HUDEP-2 (cell line): ENCODE measurements at regions not wholly inside any gene's neighbourhood (a gene's known extent, or its start where the extent isn't known, plus 50 kb on each side); places are given as distances from the start of the nearest gene placed in this dataset.

ENCODE experiments used
- DNase-seq, 76 experiments: peaks; one replicate each; lab custom pipeline; 2025; ENCODE audit not compliant: unreplicated experiment in 76 of 76; lab: John Stamatoyannopoulos, UW

DNA sequence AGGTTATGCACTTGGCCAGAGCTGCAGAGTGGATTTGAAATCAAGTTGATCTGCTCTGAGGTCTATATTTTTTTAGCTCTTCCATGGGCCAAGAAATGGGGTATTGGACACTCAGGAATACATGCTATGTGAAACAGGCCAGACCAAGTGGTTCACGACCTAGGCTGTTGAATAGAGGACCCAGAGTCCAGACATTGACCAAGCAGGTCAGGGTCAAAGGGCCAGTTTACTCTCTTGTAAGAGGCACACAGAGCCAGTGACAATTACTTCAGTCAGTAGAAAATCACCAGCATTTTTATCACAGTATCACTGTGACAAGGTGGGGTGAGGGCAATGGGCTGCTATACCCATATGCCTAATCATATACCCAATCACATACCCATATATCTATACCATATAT is 320.6 kb upstream of the RORA start:
- DNase-seq, result no peak

GRCh38 chr15:61545763-61546162 is 316.7 kb upstream of the RORA start:
- DNase-seq, result no peak

DNA sequence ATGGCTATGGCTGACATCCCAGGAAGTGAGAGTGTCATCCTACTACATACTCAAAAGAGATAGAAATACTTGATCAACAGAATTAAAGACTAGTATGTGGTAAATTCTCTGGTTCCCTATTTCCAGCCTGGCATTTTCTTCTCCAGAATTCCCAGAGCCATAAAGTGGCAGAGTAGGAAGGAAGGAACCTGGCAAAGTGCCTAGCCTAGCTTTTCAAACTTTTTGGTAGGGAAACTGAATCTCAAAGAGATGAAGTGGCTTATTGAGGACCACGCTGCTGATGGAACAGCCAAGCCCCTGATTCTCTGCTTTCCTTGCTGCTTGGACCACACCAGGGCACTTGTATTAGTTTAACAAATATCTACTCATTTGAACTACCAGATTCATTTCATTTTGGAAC is 312.4 kb upstream of the RORA start:
- no peak for DNase-seq

- no peak for DNase-seq
Observed at GRCh38 chr15:61537337-61537736, 308.2 kb upstream of the RORA start.

- no peak for DNase-seq
Observed at GRCh38 chr15:61534986-61535385, 305.9 kb upstream of the RORA start.

- no peak for DNase-seq
Observed at GRCh38 chr15:61530769-61531168, 301.7 kb upstream of the RORA start.

DNA sequence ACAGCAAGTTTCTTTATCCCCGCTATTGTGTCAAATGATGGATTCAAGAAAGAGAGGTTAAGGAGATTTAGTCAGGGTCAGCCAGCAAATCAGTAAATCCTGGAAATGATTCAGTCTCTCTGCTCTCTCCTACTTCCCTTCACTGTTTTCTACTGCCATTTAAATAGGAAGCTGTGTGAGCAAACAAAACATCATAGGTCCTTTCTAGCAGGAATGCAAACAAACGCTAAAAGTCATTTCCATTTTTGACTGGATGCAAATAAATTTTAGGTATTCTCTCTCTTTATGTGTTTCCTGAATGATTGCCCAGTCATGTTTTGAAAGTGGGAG is 299.4 kb upstream of the RORA start:
- no peak for DNase-seq

GRCh38 chr15:61527836-61528580 is 298.9 kb upstream of the RORA start:
- DNase-seq, result no peak

DNA sequence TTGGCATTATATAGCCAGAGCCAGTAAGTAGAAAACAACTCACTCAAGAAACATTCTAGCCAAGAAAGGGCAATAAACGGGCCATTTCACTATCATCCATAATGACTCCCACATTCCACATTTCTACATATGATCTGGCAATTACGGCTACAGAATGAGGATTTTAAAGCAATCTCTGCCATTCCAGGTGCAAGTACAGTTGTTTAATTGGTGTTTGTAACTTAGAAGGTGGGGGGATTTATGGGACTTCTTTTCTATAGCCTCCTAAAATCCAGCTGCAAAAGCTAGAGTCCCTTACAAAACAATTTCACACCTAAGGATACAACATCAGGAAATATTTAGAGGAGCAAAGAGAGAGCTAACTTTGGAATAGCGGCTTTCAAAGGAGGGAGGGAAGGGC is 295.4 kb upstream of the RORA start:
- no peak for DNase-seq

GRCh38 chr15:61524086-61524485 is 295.0 kb upstream of the RORA start:
- no peak for DNase-seq

GRCh38 chr15:61522411-61522810 is 293.3 kb upstream of the RORA start:
- DNase-seq, result no peak

- DNase-seq, result no peak
Observed at GRCh38 chr15:61521953-61522352, 292.9 kb upstream of the RORA start.

DNA sequence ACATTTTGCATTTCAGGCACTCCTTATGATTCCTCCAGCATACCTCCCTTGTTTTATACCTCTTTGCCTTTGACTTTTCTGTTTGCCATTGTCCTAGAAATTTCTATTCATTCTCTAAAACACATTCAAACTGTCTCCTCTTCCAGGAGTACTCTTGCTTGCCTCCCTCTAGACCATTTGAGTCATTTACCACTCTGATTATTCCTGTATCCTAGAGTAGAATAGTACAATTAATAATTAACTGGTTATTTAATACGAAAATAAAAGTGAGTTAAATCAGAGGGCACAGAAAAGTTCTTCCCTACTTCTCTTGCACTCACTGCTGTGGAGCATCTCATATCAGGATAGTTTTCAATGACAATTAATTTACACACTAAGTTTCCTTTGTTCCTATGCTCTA is 290.2 kb upstream of the RORA start:
- DNase-seq, result no peak

DNA sequence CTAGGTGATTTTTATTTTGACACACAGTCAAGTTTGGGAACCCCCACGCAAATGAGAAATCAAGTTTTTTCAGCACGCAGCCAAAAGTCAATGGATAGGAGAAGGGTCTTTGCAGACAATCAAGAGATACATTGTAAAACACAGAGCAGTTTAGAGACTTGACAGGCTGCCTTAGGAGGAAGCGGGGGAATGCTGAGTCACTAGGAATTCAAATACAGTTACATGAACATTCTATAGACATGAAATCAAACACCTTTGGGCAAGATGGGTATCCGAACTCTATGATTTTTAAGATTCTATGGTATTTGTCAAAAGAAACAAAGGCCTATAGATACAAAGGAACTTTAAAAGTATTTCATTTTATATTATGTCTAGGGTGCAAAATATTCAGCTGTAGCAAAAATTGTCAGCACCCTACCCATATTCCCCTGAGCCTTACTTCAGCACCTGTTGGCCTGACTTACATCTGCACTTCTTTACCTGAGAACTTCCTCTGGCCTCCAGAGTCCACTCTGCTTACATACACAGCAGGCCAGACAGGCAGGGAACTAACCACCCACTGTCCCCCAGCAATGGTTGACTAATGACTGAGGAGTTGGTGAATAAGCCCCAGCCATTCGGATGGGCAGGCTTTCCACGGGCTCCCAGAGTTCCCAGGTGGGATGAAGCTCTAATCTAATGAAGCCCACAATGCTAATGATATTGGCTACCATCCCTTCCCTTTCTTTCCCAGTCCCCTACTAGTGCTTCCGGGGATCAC is 289.3 kb upstream of the RORA start:
- no peak for DNase-seq

GRCh38 chr15:61517776-61518175 is 288.7 kb upstream of the RORA start:
- no peak for DNase-seq

GRCh38 chr15:61517335-61517734 is 288.2 kb upstream of the RORA start:
- no peak for DNase-seq

DNA sequence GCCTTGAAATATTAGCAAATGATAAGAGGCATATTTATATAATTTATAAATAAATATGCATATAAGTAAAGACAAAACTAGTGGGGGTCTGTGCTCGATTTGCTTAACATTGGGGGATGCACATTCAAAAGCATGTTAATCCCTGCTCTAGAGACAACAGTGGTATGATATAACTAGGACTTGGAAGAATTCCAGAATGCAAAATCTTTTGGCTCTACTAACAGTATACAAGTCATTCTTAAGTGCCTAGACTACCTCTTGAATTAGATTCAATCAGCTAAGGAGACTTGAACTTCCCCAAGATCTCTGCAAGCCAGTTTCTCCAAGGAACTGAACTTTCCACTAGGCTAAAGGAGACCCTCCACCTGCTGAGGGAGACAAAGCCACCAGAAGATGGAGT is 282.7 kb upstream of the RORA start:
- no peak for DNase-seq

GRCh38 chr15:61511089-61511488 is 282.0 kb upstream of the RORA start:
- DNase-seq, result no peak

DNA sequence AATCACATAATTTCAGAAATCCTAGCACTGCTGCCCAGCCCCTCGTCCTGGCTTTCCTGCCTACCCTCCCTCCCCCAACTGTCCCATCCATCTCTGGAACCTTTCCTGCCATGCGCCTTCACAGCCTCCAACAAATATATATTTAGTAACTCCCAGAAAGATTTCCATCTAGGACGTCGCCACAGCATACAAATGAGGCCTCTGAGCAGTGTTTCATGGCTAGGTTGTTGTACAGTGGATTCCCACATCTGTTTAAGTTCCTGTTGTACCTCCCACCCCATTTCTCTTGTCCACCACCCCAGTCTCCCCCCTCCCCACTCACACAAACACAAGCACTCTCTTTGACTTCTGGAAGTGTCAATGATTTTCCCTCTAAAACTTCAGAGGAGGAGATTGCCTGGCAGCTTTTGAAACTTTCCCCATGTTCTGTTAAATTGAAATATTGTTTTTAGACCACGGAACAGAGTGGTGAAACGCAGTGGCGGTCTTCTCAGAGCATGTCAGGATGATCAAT is 280.3 kb upstream of the RORA start:
- no peak for DNase-seq

DNA sequence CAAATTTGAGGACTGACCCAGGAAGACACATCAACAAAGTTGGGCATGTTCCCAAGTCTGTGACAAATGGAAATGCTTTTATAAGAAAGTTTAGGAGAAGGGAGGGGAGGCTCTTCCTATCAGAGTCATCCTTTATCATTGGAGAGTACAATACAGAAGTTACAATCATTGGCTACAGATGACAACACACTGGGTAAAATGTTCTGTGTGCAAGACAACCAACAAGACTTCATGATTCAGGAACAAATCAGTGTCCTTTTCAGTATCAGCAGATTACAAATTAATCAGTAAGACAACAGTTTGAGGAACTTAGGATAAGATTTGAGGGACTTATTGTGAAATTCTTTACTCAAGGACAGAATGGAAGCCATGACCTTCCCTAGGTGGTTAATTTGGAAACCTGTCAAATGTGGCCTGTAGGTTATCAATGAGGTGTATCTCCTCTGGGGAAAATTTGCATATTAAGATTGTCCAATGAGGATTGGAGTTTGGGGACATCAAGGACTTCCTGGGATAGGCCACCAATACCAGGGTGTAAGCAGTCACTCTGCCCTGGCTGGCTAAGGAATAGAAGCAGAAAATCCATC is 274.4 kb upstream of the RORA start:
- no peak for DNase-seq

GRCh38 chr15:61501815-61502389 is 272.8 kb upstream of the RORA start:
- no peak for DNase-seq
